GM21515 (cell line): ENCODE measurements at regions not wholly inside any gene's neighbourhood (a gene's known extent, or its start where the extent isn't known, plus 50 kb on each side); places are given as distances from the start of the nearest gene placed in this dataset.

Source experiments
- ATAC-seq: cut with Tn5 transposase; IDR thresholded peaks from one replicate; pipeline ENCODE4 v1.9.1; 2021; ENCODE audit not compliant: unreplicated experiment

- ATAC-seq: peak; percentile 83
Measured at GRCh38 chr10:94279835-94280709, 82.7 kb downstream of the NOC3L start.

DNA sequence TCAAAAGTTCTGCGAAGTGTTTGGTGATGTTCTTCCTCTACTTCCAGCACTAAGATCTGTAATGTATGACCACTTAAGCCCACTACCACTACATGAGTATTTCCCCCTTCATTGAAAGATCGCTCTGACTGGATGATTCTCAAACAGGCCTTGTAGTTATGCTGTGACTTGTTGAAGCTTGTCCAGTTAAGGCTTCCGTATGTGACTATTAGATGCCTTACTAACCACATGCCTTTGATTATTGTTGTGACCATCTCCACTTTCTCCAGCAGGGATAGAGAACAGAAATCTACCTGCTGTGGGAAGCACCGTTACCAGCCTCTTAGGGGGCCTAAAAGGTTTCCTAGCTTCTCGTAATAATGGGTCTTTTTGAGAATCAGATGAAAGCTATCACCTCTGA lies 81.1 kb downstream of the NOC3L start:
- ATAC-seq: no peak

DNA sequence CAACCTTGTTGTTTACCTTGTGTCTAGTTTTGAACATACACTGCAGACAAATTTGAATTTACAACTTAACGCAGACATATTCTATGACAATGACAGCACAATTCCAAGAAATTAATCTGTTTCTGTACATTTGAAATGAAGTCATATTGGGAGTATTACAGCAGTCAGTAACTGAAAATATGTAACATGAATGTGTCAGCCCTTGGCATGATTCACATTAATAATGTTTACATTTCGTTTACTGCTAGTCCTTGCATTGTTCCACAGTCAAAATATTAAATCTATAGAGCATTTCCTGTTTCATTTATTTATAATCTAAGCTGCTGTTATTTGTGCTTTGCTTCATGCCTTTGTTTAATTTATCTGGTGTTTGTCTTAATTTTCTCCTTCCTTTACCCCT lies 80.4 kb downstream of the NOC3L start:
- no peak for ATAC-seq
